GM10266 (cell line): ENCODE measurements at regions not wholly inside any gene's neighbourhood (a gene's known extent, or its start where the extent isn't known, plus 50 kb on each side); places are given as distances from the start of the nearest gene placed in this dataset.

ENCODE experiments used
- DNase-seq: peaks from one replicate; pipeline ENCODE4 v3.0.0; 2012; ENCODE audit errors: extremely low spot score
- CTCF ChIP-seq: IDR thresholded peaks from 2 replicates; pipeline ENCODE4 v1.5.1; 2012; ENCODE audit warnings: mild to moderate bottlenecking, low read depth; ENCODE audit not compliant: control insufficient read depth, insufficient read depth; ENCODE audit errors: missing control alignments

GRCh38 chr5:66323529-66323895, 179.4 kb downstream of the SREK1 start:
- DNase-seq = no peak

GRCh38 chr5:66324357-66324756, 180.3 kb downstream of the SREK1 start:
- DNase-seq = no peak
- TF ChIP-seq CTCF = no peak

More at GRCh38 chr5:66323529-66323895, 179.4 kb downstream of the SREK1 start:
- TF ChIP-seq CTCF = no peak

GRCh38 chr5:66326276-66326675, 182.2 kb downstream of the SREK1 start:
- no peak for TF ChIP-seq CTCF
- DNase-seq = no peak

GRCh38 chr5:66327008-66327407, 182.9 kb downstream of the SREK1 start:
- TF ChIP-seq CTCF = no peak
- no peak for DNase-seq

GRCh38 chr5:66329078-66329477, 185.0 kb downstream of the SREK1 start:
- DNase-seq = no peak
- no peak for TF ChIP-seq CTCF

- TF ChIP-seq CTCF = no peak
- no peak for DNase-seq
Observed at GRCh38 chr5:66333192-66333591, 189.1 kb downstream of the SREK1 start.

- no peak for TF ChIP-seq CTCF
- DNase-seq = no peak
Observed at GRCh38 chr5:66337626-66338226, 193.6 kb downstream of the SREK1 start.
